T47D (cell line): ENCODE measurements at regions not wholly inside any gene's neighbourhood (a gene's known extent, or its start where the extent isn't known, plus 50 kb on each side); places are given as distances from the start of the nearest gene placed in this dataset.
"Not testable (repeated sequence)": the region's sequence is repeated elsewhere in the genome, so short reads cannot be mapped to it uniquely, and the experiment has no call there.

ENCODE experiments used
- DNase-seq, 2 experiments: peaks; one replicate each; pipeline versions ENCODE4 v3.0.0 to v3.0.0-alpha.2; 2011 to 2012; ENCODE audit warnings: low read depth in 1 of 2, low spot score in 1 of 2
- JUND ChIP-seq: IDR thresholded peaks from 2 replicates; pipeline ENCODE4 v1.6.1; 2012; ENCODE audit warnings: low read depth
- in situ Hi-C: cut with HindIII; loops from 2 replicates; pipeline ENCODE4 v1.10.0; 2016; ENCODE audit warnings: low sequenced_read_pairs, low pct_unique_long_range_greater_than_20kb

DNA sequence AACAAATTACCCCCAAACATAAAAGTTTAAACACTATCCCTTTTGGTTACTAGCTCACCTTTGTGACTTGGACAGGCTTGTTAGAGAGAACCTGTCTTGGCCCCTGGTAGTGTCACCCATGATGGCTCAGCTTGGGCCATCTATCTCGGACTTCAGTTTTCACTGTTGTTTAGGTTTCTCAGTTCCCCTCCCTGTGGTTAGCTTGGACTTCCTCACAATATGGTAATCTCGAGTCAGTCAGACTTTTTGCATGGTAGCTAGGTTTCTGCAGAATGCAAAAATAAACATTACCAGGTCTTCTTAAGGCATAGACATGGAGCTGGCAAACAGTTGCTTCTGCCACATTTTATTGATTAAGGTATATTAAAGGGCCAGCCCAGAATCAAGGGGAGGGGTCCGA is 324.3 kb upstream of the RORB start:
- TF ChIP-seq JUND: no peak
- in situ Hi-C loops: no loop called here
- no peak for DNase-seq

- in situ Hi-C loops: no loop called here
- DNase-seq: no peak
- no peak for TF ChIP-seq JUND
Observed at GRCh38 chr9:74173284-74173683, 323.9 kb upstream of the RORB start.

DNA sequence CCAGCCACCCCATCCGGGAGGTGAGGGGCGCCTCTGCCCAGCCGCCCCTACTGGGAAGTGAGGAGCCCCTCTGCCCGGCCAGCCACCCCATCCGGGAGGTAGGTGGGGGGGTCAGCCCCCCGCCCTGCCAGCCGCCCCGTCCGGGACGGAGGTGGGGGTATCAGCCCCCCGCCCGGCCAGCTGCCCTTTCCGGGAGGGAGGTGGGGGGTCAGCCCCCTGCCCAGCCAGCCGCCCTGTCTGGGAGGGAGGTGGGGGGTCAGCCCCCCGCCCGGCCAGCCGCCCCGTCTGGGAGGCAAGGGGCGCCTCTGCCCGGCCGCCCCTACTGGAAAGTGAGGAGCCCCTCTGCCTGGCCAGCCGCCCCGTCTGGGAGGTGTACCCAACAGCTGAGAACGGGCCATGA is 299.4 kb upstream of the RORB start:
- in situ Hi-C loops, DNase-seq: not testable (repeated sequence)

DNA sequence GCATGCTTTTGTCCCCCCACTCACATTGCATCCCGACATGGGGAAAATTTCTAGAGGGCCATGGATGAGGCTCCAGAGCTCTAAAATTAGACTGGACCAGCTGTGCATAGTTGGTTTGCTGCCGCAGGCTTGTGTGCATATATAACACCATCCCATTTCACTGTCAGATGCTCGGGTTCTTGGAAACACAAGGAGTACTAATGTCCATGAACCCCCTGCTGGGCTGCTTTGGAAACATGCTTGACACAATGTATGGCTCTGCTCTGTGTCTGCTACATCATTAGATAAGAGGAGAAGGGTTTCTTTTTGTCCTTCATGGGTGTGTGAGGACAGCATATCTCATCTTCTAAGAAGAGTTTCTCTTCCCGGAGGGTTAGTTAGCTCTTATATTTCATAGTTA is 292.1 kb upstream of the RORB start:
- TF ChIP-seq JUND: no peak
- in situ Hi-C loops: no loop called here
- peak in 1 of 2 experiments; percentile 15 for DNase-seq

GRCh38 chr9:74218385-74219063 is 278.6 kb upstream of the RORB start:
- TF ChIP-seq JUND: no peak
- in situ Hi-C loops: no loop called here
- DNase-seq: no peak

DNA sequence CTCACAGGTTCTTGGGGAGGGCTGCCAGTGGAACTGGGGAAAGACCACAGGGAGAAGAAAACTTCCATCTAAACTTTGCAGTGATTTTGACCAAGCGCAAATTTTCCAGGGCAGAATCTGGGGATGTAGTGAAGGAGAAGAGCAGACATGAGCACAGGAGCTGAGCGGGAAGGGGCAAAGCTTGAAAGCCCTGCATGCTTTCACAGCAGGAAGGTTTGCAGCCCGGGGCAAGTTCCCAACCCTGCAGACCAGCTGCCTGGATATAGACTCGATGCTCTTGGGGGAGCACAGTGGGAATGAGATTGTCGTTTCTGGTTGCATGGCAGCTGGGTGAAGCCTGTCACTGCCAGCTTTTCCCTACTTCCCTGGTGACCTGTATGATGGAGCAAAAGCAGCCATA is 276.8 kb upstream of the RORB start:
- in situ Hi-C loops: no loop called here
- DNase-seq: no peak
- TF ChIP-seq JUND: no peak

DNA sequence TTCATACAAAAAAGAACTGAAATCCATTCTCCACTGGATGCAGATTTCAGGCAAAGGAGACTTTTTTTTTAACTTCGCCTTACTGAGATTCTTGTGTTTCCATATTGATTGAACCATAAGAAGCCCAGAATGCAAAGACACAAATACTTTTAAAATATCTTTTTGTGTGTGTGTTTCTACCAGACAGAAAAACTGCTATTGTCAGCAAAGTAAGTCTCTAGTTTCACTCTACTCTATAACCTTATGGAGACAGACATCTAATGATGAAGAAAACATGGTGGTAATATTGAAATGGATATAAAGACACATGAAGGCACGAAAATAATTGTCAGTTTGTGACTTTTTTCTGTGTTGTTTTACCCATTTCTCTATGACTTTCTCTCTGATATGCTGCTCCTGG is 260.3 kb upstream of the RORB start:
- no peak for TF ChIP-seq JUND
- in situ Hi-C loops: no loop called here

DNA sequence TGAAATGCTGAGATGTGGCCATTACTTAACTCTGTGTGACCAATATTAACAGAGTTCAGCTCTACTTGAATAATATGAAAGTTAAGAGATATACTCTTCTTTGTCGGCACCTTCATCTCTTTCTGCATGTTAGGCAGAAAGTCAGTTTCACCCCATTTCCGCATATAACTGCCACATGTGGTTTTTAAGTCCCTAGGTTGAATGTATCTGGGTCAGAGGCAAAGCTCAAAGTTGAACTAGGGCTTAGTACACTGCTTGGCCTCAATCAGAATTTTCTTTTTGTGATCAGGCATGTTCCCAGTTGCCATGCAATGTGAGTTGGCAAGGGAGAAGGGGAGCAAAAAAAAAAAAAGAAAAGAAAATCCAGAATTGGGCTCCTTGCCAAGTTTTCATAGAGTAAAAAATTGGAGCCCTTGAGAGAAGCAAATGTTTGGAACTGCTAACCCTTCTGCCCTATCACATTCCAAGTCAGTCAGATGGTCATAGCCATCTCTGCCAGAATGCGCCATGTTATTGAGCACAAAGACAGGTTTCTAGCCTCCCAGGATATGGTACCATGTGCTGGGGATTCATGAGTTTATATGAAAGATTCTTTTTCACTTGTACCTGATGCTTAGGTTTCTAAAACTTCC is 251.2 kb upstream of the RORB start:
- DNase-seq: no peak
- no peak for TF ChIP-seq JUND
- in situ Hi-C loops: no loop called here

More for the DNA sequence above, 260.3 kb upstream of the RORB start:
- no peak for DNase-seq

- TF ChIP-seq JUND: no peak
- DNase-seq: no peak
- in situ Hi-C loops: no loop called here
Observed at GRCh38 chr9:74255489-74255984, 241.6 kb upstream of the RORB start.

- TF ChIP-seq JUND: no peak
- DNase-seq: no peak
- in situ Hi-C loops: no loop called here
Observed at GRCh38 chr9:74275872-74276508, 221.1 kb upstream of the RORB start.

DNA sequence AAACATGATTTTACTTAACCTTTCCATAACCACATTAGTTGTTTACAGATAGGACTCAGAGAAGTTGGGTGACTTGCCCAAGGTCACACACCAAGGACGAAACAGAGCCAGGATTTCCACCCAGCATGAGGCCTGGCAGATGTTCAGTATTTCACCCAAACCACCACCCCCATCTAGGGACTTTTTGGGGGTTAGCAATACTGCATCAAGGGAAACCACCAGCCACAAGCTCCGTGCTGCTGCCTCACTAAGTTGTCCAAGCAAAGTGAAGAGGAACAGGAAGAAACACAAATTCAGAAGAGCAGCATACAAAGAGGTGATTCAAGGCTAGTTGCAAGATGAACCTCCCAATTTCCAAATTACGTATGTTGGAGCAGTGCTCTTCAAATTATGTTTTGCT is 219.6 kb upstream of the RORB start:
- in situ Hi-C loops: no loop called here
- no peak for DNase-seq
- TF ChIP-seq JUND: no peak

GRCh38 chr9:74281674-74282073 is 215.5 kb upstream of the RORB start:
- TF ChIP-seq JUND: no peak
- in situ Hi-C loops: no loop called here
- DNase-seq: peak in 1 of 2 experiments; percentile 63

GRCh38 chr9:74282526-74283253 is 214.4 kb upstream of the RORB start:
- in situ Hi-C loops: no loop called here
- DNase-seq: no peak
- TF ChIP-seq JUND: no peak
